NCI-H1694 (cell line): ENCODE measurements at regions not wholly inside any gene's neighbourhood (a gene's known extent, or its start where the extent isn't known, plus 50 kb on each side); places are given as distances from the start of the nearest gene placed in this dataset.

ENCODE experiments used
- DNase-seq: peaks from one replicate; lab custom pipeline; 2025; lab: John Stamatoyannopoulos, UW

GRCh38 chr6:9523462-9523861, 891.4 kb downstream of the TFAP2A start:
- no peak for DNase-seq

- no peak for DNase-seq
These were observed 892.8 kb downstream of the TFAP2A start for GRCh38 chr6:9522101-9522500.

- DNase-seq = no peak
These were observed 893.7 kb downstream of the TFAP2A start for GRCh38 chr6:9521152-9521530.

- no peak for DNase-seq
These were observed 894.3 kb downstream of the TFAP2A start for GRCh38 chr6:9520417-9521151.

GRCh38 chr6:9518431-9518830, 896.4 kb downstream of the TFAP2A start:
- no peak for DNase-seq

GRCh38 chr6:9517806-9518205, 897.1 kb downstream of the TFAP2A start:
- no peak for DNase-seq

- DNase-seq = no peak
These were observed 899.0 kb downstream of the TFAP2A start for GRCh38 chr6:9515633-9516606.

- DNase-seq = no peak
These were observed 900.7 kb downstream of the TFAP2A start for GRCh38 chr6:9514146-9514545.

- no peak for DNase-seq
These were observed 903.7 kb downstream of the TFAP2A start for GRCh38 chr6:9511157-9511556.

- DNase-seq = no peak
These were observed 907.6 kb downstream of the TFAP2A start for GRCh38 chr6:9507136-9507895.

- no peak for DNase-seq
These were observed 910.7 kb downstream of the TFAP2A start for GRCh38 chr6:9504191-9504590.

- DNase-seq = no peak
These were observed 911.6 kb downstream of the TFAP2A start for GRCh38 chr6:9503111-9503761.

GRCh38 chr6:9499709-9500108, 915.2 kb downstream of the TFAP2A start:
- no peak for DNase-seq

GRCh38 chr6:9496837-9497236, 918.0 kb downstream of the TFAP2A start:
- no peak for DNase-seq

GRCh38 chr6:9494864-9495263, 920.0 kb downstream of the TFAP2A start:
- DNase-seq = no peak

GRCh38 chr6:9492790-9493189, 922.1 kb downstream of the TFAP2A start:
- no peak for DNase-seq

GRCh38 chr6:9487128-9487527, 927.7 kb downstream of the TFAP2A start:
- no peak for DNase-seq

- no peak for DNase-seq
These were observed 928.9 kb downstream of the TFAP2A start for GRCh38 chr6:9485992-9486391.

GRCh38 chr6:9484686-9485085, 930.2 kb downstream of the TFAP2A start:
- no peak for DNase-seq

- DNase-seq = no peak
These were observed 930.8 kb downstream of the TFAP2A start for GRCh38 chr6:9484091-9484490.

- no peak for DNase-seq
These were observed 932.7 kb downstream of the TFAP2A start for GRCh38 chr6:9482030-9482738.
